WI38 (cell line): ENCODE measurements at regions not wholly inside any gene's neighbourhood (a gene's known extent, or its start where the extent isn't known, plus 50 kb on each side); places are given as distances from the start of the nearest gene placed in this dataset.

Experiments
- H3K4me3 ChIP-seq: 2 replicates; pipeline ENCODE4 v1.5.1; 2011; ENCODE audit warnings: low read depth, mild to moderate bottlenecking, control low read depth, low read length
- TF ChIP-seq, protein P1 (sequence below): IDR thresholded peaks from 2 replicates; pipeline ENCODE4 v1.5.1; 2012; ENCODE audit warnings: low read depth, mild to moderate bottlenecking, control low read depth, low read length

DNA sequence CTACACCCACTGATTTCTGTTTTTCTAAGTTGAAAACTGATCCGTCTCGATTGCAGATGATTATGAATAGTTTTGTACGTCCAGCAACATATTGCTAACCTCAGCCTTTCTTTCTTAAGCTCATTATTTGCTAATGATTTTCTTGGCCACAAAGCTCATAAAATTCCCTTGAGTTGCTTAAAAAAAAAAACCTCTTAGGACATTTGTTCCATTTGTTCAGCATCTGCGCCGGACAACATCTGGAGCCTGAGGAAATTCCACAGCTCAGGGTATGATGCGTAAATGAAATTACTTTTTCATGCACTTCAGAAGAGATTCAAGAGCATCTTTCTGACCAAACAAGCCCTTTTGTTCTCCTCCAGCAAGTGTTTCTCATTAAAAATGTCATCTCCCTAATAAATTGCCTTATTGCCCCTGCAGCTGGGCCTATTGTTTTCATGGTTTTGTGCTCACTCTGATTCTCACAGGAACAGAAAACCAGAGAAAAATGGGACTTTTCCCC, 249.1 kb upstream of the MCTP2 start:
- no peak overlapping the region for H3K4me3 ChIP-seq
- TF ChIP-seq, protein P1, sequence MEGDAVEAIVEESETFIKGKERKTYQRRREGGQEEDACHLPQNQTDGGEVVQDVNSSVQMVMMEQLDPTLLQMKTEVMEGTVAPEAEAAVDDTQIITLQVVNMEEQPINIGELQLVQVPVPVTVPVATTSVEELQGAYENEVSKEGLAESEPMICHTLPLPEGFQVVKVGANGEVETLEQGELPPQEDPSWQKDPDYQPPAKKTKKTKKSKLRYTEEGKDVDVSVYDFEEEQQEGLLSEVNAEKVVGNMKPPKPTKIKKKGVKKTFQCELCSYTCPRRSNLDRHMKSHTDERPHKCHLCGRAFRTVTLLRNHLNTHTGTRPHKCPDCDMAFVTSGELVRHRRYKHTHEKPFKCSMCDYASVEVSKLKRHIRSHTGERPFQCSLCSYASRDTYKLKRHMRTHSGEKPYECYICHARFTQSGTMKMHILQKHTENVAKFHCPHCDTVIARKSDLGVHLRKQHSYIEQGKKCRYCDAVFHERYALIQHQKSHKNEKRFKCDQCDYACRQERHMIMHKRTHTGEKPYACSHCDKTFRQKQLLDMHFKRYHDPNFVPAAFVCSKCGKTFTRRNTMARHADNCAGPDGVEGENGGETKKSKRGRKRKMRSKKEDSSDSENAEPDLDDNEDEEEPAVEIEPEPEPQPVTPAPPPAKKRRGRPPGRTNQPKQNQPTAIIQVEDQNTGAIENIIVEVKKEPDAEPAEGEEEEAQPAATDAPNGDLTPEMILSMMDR = no peak

DNA sequence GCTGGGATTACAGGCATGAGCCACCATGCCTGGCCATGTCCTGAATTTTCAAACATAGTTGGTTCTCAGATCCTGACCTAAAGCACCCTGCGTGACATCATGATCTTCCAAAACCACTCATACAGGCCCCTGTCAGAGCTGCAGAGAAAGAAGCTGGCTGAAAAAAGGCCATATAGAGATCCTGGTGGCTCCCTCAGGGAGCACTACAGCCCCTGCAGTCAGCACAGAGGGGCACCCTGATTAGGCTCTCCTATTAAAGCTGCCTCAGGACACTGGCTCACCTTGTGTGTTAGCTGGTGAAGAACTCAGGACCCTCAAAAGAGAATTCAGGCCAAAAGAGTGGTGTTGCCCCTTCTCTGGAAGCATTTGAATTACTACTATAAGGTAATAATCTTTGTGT, 249.7 kb upstream of the MCTP2 start:
- TF ChIP-seq, protein P1 = no peak
- H3K4me3 ChIP-seq = no peak overlapping the region

DNA sequence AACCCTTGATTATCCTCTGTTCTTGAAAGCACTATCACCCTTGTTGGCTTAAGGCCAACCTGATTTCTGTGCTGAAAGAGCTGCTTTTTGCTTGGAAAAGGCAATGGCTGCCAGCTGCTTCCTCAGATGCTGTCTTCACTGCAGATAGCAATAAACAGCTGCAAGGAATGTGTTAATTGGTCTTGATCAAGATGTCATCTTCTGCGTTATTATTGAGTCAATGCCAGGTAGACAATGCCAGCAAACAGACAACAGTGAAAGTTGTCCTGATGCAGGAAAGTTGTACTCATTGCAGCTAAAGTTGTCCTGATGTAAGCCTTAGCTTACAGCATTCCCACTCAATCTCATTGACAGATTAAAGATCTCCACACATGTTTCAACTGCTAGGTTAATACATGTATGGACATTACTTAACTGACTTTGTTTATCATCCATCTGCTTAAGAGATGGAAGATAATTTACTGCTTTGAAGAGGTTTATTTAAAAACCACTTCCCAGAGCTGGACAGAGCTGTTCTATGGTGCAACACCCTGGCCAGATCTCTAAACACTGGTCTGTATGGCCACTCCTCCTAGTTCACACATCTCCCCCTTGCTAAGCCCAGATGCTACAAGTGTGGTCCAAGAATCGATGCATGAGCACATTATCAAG, 251.0 kb upstream of the MCTP2 start:
- H3K4me3 ChIP-seq = no peak overlapping the region

DNA sequence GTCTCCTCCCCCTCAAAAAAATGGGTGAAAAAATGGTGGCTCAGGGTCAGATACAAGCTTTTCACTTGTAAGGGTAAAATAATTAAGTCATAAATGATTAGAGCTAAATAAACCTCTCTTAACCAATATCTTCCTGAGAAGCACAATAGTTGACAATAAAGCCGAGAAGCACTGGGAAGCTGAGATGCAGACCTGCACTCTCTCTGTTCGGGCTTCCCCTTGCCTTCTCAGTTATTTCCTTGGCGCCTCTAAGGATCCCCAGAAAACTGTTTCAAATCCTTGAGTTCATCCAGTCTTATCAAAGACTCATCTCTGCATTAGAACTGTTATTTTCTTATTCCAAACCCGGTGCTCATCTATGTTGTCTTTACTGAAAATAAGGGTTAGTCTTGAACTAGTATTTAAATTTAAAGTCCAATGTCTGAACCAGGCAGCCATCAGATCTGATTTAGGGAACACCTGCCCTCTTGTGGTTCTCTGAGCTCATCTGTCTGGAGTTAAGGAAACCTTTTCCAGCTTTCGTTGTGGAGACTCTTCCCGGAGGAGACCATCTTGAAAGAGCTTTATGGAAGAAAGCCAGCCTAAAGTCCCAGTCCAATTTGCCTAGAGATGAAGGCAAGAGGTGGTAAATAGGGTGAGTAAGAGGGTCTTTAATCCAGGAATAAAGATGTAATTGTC, 256.4 kb upstream of the MCTP2 start:
- TF ChIP-seq, protein P1 = no peak
- no peak overlapping the region for H3K4me3 ChIP-seq

More for the DNA sequence above, 251.0 kb upstream of the MCTP2 start:
- TF ChIP-seq, protein P1 = no peak

DNA sequence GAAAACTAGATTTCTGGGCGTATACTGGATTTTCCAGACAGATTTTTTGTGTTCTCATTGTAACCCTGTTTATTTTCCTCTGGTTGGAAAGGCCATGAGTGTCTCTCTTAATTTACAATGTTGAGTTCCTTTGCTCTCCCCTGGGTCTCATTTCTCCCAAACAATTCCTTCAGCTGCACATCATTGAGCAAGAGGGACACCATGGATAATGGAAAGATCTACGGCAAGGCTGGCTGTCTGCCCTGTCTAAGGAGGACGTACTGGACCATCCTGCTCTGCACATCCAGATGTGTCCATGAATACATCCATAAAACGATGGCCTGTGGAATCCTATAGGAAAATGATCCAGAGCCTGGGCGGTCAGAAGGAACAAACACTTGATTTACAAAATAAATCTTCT, 258.1 kb upstream of the MCTP2 start:
- H3K4me3 ChIP-seq = no peak overlapping the region
- TF ChIP-seq, protein P1 = no peak

DNA sequence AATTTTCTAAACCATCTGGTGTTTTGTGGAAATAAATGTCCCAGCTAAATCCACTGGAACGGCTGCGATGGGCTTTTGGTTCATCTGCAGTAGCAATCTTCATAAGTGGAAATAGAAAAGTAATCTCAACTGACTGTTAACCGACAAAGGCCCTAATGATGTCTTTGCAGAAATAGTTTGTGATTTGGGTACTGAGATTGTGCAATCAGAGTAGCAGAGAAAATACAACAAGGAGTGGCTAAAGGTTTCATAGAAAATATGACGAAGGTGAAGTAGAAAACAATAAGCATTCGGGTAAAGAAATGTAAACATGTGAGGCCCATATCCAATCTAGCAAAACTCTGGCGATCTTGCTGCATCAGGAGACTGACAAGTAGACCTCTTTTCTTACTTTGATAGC, 262.6 kb upstream of the MCTP2 start:
- TF ChIP-seq, protein P1 = no peak
- H3K4me3 ChIP-seq = no peak overlapping the region

DNA sequence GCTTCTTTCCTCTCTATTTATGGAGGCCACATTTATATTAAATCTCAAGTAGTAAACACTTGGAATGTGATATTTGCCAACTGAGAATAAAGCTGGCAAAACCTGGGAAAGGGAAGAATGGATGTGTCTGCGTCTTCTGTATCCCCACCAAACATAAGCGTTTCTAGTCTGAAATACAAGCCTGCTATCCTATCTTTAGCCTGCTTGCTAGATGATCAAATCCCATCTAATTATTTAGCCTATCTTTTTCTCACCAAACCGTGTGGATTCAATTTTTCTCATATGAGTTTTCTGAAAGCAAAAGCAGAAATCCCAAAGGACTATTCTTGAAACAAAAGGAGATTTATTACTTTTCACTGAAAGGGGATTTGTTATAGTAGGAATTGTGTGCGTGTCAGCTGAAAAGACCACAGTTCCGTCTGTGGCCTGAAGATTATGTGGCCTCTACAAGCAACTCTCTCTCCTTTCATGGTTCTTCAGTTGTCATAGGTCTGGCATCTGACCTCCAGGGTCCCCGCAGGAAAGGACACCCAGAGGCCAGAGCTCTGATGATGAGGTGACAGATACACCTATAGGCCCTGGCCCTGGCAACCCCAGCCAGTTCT, 266.0 kb upstream of the MCTP2 start:
- TF ChIP-seq, protein P1 = no peak
- H3K4me3 ChIP-seq = no peak overlapping the region
